PC-9 (cell line): ENCODE measurements at regions not wholly inside any gene's neighbourhood (a gene's known extent, or its start where the extent isn't known, plus 50 kb on each side); places are given as distances from the start of the nearest gene placed in this dataset.

ENCODE experiments used
- EZH2 ChIP-seq: fragments of 200-600 bp; sonication (generic); IDR thresholded peaks from 2 replicates; pipeline ENCODE4 v1.8.0; 2017; ENCODE audit warnings: antibody characterized with exemption, low read depth
- TF ChIP-seq, protein P1 (sequence below): fragments of 200-600 bp; sonication (generic); conservative IDR thresholded peaks from 2 replicates; pipeline ENCODE4 v1.6.1; 2017; ENCODE audit warnings: mixed run types, antibody characterized with exemption, mild to moderate bottlenecking, moderate library complexity

DNA sequence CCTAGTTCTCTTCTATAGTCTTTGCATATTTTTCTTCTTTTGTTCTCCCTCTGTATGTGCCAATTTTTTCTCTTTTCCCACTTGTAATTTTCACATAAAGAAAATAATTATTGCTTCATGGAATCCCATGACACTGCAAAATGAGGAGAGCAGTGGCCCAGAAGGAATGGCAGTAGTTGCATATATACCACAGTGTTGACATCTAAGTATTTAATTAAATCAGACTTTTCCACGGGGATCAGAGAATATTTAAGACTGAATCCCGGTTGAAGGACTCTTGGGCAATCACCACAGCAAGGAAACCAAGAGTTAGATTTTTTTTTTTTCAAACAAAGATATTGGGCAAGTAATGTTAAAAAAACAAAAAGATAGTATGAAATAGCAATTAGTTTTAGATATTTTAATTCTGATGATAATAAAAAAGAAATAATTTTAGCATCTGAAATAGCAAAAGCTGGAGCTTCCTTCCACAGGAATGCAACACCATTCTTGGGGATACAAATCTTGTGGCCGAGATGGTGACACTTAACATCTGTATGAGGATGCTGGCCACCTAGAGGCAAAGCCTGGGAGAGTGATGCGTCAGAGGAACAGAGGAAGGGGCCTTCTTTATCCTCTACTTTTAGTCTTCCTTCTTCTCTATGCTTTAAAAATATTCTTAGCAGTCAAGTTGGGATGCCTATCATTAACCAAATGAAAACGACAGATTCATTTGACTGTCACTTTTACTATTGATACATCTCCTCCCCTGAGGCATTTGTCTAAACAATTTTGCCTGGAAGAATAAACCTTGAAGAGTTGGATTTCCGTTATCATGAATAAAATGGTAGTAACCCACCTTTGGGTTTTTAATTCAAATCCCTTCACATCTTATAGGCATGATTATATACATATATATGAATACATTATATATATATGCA, 356.2 kb downstream of the GJA1 start:
- TF ChIP-seq, protein P1, sequence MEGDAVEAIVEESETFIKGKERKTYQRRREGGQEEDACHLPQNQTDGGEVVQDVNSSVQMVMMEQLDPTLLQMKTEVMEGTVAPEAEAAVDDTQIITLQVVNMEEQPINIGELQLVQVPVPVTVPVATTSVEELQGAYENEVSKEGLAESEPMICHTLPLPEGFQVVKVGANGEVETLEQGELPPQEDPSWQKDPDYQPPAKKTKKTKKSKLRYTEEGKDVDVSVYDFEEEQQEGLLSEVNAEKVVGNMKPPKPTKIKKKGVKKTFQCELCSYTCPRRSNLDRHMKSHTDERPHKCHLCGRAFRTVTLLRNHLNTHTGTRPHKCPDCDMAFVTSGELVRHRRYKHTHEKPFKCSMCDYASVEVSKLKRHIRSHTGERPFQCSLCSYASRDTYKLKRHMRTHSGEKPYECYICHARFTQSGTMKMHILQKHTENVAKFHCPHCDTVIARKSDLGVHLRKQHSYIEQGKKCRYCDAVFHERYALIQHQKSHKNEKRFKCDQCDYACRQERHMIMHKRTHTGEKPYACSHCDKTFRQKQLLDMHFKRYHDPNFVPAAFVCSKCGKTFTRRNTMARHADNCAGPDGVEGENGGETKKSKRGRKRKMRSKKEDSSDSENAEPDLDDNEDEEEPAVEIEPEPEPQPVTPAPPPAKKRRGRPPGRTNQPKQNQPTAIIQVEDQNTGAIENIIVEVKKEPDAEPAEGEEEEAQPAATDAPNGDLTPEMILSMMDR, result no peak
- no peak for TF ChIP-seq EZH2
